ENCODE measurements at regions not wholly inside any gene's neighbourhood (a gene's known extent, or its start where the extent isn't known, plus 50 kb on each side); places are given as distances from the start of the nearest gene placed in this dataset.

DNA sequence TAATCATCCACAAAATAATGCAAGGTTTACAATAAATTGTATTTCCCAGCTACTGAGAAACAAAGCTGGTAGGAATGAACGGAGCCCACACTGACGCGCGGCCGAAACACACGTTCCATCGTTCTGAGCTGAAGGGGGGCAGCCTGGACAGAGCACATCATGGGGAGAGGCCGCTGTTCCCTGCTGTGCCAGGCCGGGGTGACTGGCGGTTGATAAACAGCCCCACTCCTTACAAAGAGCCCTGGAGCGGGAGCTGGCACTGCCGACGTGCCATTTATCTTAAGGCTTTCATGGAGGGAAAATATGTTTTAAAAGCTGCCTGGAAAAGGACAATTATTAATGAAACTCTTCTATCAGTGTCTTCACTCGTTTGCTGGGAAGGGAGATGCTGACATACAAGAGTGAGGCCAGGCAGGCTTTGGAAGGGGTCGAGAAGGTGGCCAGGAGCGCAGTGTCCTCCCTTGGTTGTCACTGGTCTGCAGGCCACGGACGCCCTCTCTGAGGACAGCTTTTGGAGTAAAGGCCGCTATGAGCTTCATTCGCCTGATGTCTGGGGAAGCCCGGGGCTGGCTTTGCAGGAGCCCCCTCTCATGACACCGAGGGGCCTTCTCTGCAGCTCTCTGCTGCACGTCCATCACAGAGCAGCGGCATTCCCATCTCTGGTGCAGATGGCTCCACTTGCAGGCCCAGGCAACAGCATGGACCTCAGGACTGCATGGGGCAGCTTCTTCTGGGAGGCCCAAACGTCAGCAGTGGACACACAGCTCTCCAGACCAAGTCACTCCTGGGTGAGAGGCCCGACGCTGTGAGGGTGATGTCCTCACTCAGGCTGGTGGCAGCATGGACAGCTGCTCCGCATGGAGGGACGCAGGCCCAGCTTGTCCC, 355.3 kb upstream of the SFSWAP start:
- TF ChIP-seq, protein P1, sequence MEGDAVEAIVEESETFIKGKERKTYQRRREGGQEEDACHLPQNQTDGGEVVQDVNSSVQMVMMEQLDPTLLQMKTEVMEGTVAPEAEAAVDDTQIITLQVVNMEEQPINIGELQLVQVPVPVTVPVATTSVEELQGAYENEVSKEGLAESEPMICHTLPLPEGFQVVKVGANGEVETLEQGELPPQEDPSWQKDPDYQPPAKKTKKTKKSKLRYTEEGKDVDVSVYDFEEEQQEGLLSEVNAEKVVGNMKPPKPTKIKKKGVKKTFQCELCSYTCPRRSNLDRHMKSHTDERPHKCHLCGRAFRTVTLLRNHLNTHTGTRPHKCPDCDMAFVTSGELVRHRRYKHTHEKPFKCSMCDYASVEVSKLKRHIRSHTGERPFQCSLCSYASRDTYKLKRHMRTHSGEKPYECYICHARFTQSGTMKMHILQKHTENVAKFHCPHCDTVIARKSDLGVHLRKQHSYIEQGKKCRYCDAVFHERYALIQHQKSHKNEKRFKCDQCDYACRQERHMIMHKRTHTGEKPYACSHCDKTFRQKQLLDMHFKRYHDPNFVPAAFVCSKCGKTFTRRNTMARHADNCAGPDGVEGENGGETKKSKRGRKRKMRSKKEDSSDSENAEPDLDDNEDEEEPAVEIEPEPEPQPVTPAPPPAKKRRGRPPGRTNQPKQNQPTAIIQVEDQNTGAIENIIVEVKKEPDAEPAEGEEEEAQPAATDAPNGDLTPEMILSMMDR (IDR thresholded peaks at IDR 0.05; ENCODE audit: low read depth, low read length, missing control alignments), result no peak

DNA sequence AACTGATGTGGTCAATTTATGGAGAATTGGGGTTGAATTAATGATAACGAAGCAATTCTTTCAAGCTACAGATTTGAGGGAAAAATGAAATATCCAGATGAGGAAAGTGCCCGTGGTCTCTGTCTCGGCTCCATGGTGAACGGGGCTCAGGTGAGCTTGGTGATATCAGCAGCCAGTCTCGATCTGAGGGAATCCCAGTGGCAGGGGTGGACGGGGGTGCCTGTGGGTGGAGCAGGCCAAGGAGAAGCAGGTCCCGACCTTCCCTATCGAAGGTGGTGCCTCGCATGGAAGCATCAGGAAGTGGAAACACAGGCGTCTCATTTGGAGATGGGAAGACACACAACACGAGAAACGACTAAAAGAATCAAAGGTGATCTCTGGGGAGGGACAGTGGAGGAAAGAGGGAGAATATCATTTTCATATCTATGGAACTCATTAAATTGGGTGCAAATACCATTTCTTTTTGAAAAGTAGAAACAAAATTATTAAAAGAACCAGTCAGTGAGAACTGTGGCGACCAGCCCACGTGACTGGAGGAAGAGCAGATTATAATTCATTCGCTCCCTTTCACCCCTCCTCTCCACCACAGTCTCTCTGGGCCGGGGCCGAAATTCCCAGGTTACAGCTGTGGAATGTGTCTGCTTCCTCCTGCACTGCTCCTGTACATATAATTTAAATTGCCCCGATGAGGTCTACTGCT, 354.3 kb upstream of the SFSWAP start:
- no peak for DNase-seq (ENCODE audit: extremely low read depth, low read depth)
- TF ChIP-seq, protein P1 (IDR thresholded peaks at IDR 0.05; ENCODE audit: low read depth, low read length, missing control alignments), result no peak
- no peak overlapping the region for H3K4me3 ChIP-seq (replicated peaks; ENCODE audit: low read depth, low read length)

More for the DNA sequence above, 355.3 kb upstream of the SFSWAP start:
- DNase-seq (ENCODE audit: extremely low read depth, low read depth), result no peak
- H3K4me3 ChIP-seq (replicated peaks; ENCODE audit: low read depth, low read length), result no peak overlapping the region

DNA sequence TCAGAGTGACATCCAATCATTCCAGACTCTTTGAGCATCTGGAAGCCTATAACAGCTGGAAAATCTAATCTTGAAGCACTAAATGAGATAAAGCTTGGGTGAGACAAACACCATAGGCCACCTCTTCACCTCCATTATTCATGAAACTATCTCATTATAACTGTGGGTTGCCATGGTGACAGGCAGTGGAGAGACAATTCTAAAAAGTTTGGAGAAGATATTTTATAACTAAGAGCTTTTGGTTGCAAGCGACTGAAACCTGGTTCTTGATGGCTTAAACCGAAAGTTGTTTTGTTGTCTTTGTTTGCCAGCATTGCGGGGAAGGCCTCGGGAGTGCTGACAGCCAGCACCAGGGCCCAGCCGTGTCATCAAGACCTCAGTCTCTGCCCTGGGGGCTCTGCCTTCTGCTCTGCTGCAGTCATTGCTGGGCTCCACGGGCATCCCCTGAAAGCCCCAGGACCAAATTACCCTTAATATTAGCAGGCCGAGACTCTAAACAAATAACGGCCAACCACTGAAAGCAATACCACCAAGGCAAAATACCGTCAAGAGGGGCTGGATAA, 353.6 kb upstream of the SFSWAP start:
- no peak for DNase-seq (ENCODE audit: extremely low read depth, low read depth)
- TF ChIP-seq, protein P1 (IDR thresholded peaks at IDR 0.05; ENCODE audit: low read depth, low read length, missing control alignments), result no peak

DNA sequence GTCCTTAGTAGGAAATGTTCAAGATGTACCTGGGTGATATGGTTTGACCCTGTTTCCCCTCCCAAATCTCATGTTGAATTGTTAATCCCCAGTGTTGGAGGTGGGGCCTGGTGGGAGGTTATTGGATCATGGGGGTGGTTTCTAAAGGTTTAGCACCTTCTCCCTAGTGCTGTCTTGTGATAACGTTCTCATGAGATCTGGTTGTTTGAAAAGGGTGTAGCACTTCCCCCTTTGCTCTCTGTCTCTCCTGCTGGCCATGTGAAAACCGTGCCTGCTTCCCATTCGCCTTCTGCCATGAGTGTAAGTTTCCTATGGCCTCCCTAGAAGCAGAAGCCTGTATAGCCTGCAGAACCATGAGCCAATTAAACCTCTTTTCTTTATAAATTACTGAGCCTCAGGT, 353.0 kb upstream of the SFSWAP start:
- no peak for DNase-seq (ENCODE audit: extremely low read depth, low read depth)
- TF ChIP-seq, protein P1 (IDR thresholded peaks at IDR 0.05; ENCODE audit: low read depth, low read length, missing control alignments), result no peak
- no peak overlapping the region for H3K4me3 ChIP-seq (replicated peaks; ENCODE audit: low read depth, low read length)

More for the DNA sequence above, 353.6 kb upstream of the SFSWAP start:
- H3K4me3 ChIP-seq (replicated peaks; ENCODE audit: low read depth, low read length), result no peak overlapping the region

DNA sequence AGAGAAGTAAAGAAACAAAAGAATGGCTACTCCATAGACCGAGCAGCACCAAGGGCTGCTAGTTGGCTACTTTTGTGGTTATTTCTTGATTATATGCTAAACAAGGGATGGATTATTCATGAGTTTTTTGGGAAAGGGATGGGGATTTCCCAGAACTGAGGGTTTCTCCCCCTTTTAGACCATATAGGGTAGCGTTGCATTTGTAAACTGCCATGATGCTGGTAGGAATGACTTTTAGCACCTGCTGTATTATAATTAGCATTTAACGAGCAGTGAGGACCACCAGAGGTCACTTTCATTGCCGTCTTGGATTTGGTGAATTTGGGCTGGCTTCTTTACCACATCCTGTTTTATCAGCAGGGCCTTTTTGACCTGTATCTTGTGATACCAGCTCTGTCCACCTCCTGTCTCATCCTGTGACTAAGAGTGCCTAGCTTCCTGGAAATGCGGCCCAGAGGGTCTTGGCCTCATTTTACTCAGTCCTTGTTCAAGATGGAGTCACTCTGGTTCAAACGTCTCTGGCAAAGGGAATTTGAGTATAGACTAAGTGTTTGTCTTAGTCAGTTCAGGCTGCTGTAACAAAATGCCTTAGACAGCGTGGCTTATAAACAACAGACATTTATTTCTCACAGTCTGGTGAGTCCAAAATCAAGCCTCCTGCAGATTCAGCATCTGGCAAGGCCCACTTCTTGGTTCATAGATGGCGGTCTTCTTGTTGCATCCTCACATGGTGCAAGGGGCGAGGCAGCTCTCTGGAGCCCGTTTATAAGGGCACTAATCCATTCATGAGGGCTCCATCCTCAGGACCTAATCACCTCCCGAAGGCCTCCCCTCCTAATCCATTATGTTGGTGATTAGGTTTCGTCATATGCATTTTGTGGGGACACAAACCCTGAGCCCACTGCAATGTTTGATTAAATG, 348.3 kb upstream of the SFSWAP start:
- DNase-seq (ENCODE audit: extremely low read depth, low read depth), result no peak
- no peak overlapping the region for H3K4me3 ChIP-seq (replicated peaks; ENCODE audit: low read depth, low read length)
- TF ChIP-seq, protein P1 (IDR thresholded peaks at IDR 0.05; ENCODE audit: low read depth, low read length, missing control alignments), result no peak

DNA sequence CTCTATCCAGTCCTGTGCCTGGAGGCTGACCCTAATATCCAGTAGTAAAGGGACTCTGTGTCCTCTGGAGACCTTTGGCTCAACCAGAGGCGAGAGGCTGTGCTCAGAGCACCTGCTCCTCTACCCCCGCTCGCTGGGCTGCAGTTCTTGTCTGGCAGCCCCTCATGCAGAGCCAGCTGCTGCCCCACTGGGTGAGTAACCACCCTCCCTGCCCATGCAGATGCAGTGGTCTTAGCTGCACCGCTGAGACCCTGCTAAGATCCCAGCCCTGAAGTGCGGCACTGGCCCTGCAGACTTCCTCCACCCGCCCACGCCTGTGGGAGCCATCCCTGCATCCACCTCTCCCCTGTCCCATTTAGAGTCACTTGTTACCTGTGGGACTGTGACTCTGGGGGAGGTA, 347.5 kb upstream of the SFSWAP start:
- no peak overlapping the region for H3K4me3 ChIP-seq (replicated peaks; ENCODE audit: low read depth, low read length)
- no peak for DNase-seq (ENCODE audit: extremely low read depth, low read depth)
- TF ChIP-seq, protein P1 (IDR thresholded peaks at IDR 0.05; ENCODE audit: low read depth, low read length, missing control alignments), result no peak

Measured in HFF-Myc (cell line).